ENCODE measurements at regions not wholly inside any gene's neighbourhood (a gene's known extent, or its start where the extent isn't known, plus 50 kb on each side); places are given as distances from the start of the nearest gene placed in this dataset.

- no peak for DNase-seq (ENCODE audit: low spot score)
These were observed 738.1 kb downstream of the QKI start for GRCh38 chr6:164152611-164153010.

GRCh38 chr6:164151161-164152120 lies 736.9 kb downstream of the QKI start:
- DNase-seq (ENCODE audit: low spot score), result no peak

GRCh38 chr6:164150232-164150631 lies 735.7 kb downstream of the QKI start:
- DNase-seq (ENCODE audit: low spot score), result no peak

- no peak for DNase-seq (ENCODE audit: low spot score)
These were observed 734.3 kb downstream of the QKI start for GRCh38 chr6:164148788-164149187.

- no peak for DNase-seq (ENCODE audit: low spot score)
These were observed 729.8 kb downstream of the QKI start for GRCh38 chr6:164144316-164144715.

- DNase-seq (ENCODE audit: low spot score), result no peak
These were observed 727.8 kb downstream of the QKI start for GRCh38 chr6:164142322-164142721.

GRCh38 chr6:164135511-164136132 lies 721.1 kb downstream of the QKI start:
- no peak for DNase-seq (ENCODE audit: low spot score)

GRCh38 chr6:164133095-164133494 lies 718.6 kb downstream of the QKI start:
- DNase-seq (ENCODE audit: low spot score), result no peak

- no peak for DNase-seq (ENCODE audit: low spot score)
These were observed 716.1 kb downstream of the QKI start for GRCh38 chr6:164130585-164130984.

- no peak for DNase-seq (ENCODE audit: low spot score)
These were observed 715.6 kb downstream of the QKI start for GRCh38 chr6:164130151-164130550.

GRCh38 chr6:164129218-164129617 lies 714.7 kb downstream of the QKI start:
- DNase-seq (ENCODE audit: low spot score), result no peak

- no peak for DNase-seq (ENCODE audit: low spot score)
These were observed 713.6 kb downstream of the QKI start for GRCh38 chr6:164128101-164128500.

GRCh38 chr6:164124986-164125385 lies 710.5 kb downstream of the QKI start:
- DNase-seq (ENCODE audit: low spot score), result no peak

- no peak for DNase-seq (ENCODE audit: low spot score)
These were observed 710.0 kb downstream of the QKI start for GRCh38 chr6:164124473-164124872.

GRCh38 chr6:164122109-164122508 lies 707.6 kb downstream of the QKI start:
- no peak for DNase-seq (ENCODE audit: low spot score)

- DNase-seq (ENCODE audit: low spot score), result no peak
These were observed 707.0 kb downstream of the QKI start for GRCh38 chr6:164121527-164121926.

GRCh38 chr6:164114651-164115050 lies 700.1 kb downstream of the QKI start:
- no peak for DNase-seq (ENCODE audit: low spot score)

GRCh38 chr6:164114051-164114450 lies 699.5 kb downstream of the QKI start:
- DNase-seq (ENCODE audit: low spot score), result no peak

GRCh38 chr6:164113637-164114036 lies 699.1 kb downstream of the QKI start:
- no peak for DNase-seq (ENCODE audit: low spot score)

GRCh38 chr6:164109770-164110140 lies 695.2 kb downstream of the QKI start:
- DNase-seq (ENCODE audit: low spot score), result no peak

- DNase-seq (ENCODE audit: low spot score), result no peak
These were observed 694.6 kb downstream of the QKI start for GRCh38 chr6:164108869-164109769.

GRCh38 chr6:164108092-164108491 lies 693.6 kb downstream of the QKI start:
- no peak for DNase-seq (ENCODE audit: low spot score)
